ENCODE measurements at regions not wholly inside any gene's neighbourhood (a gene's known extent, or its start where the extent isn't known, plus 50 kb on each side); places are given as distances from the start of the nearest gene placed in this dataset.
A peak's percentile ranks its signal among the peaks of the same experiment; 100 is the strongest.

- H3K4me3 ChIP-seq (ENCODE audit: low read length): no peak overlapping the region
- WGBS: 90% methylated on average over 5 of the region's 6 CpGs
- no peak overlapping the region for H3K27ac ChIP-seq (ENCODE audit: low read depth, low read length)
- no peaks in the 10 kb centered on the region for H3K4me1 ChIP-seq (ENCODE audit: insufficient read depth, low read length)
- no peaks in the 10 kb centered on the region for H3K9me3 ChIP-seq (ENCODE audit: insufficient read depth, low read depth, low read length)
- no peaks in the 10 kb centered on the region for H3K36me3 ChIP-seq (ENCODE audit: insufficient read depth, low read length)
- H3K27me3 ChIP-seq (ENCODE audit: insufficient read depth, low read length): no peaks in the 10 kb centered on the region
- no peak overlapping the region for H3K9ac ChIP-seq (ENCODE audit: low read depth, low read length)
These were observed 164.0 kb upstream of the RAD23B start for GRCh38 chr9:107118863-107119624.

GRCh38 chr9:107119735-107120134 is 163.3 kb upstream of the RAD23B start:
- no peaks in the 10 kb centered on the region for H3K36me3 ChIP-seq (ENCODE audit: insufficient read depth, low read length)
- H3K4me1 ChIP-seq (ENCODE audit: insufficient read depth, low read length): no peaks in the 10 kb centered on the region
- H3K9me3 ChIP-seq (ENCODE audit: insufficient read depth, low read depth, low read length): no peaks in the 10 kb centered on the region
- no peaks in the 10 kb centered on the region for H3K27me3 ChIP-seq (ENCODE audit: insufficient read depth, low read length)
- WGBS: 91% methylated on average over 7 of the region's 7 CpGs
- no peak overlapping the region for H3K4me3 ChIP-seq (ENCODE audit: low read length)
- no peak overlapping the region for H3K27ac ChIP-seq (ENCODE audit: low read depth, low read length)
- no peak overlapping the region for H3K9ac ChIP-seq (ENCODE audit: low read depth, low read length)

- Histone ChIP-seq H3K36me3 (ENCODE audit: insufficient read depth, low read length) (no peaks in the 10 kb centered on the region), H3K4me1 (ENCODE audit: insufficient read depth, low read length) (no peaks in the 10 kb centered on the region), H3K27ac (ENCODE audit: low read depth, low read length) (no peak overlapping the region), H3K4me3 (ENCODE audit: low read length) (no peak overlapping the region), H3K9ac (ENCODE audit: low read depth, low read length) (no peak overlapping the region), H3K27me3 (ENCODE audit: insufficient read depth, low read length) (no peaks in the 10 kb centered on the region), H3K9me3 (ENCODE audit: insufficient read depth, low read depth, low read length) (no peaks in the 10 kb centered on the region)
These were observed 159.7 kb upstream of the RAD23B start for GRCh38 chr9:107123389-107123788.

- no peaks in the 10 kb centered on the region for H3K27me3 ChIP-seq (ENCODE audit: insufficient read depth, low read length)
- H3K9ac ChIP-seq (ENCODE audit: low read depth, low read length): no peak overlapping the region
- no peak overlapping the region for H3K4me3 ChIP-seq (ENCODE audit: low read length)
- no peaks in the 10 kb centered on the region for H3K9me3 ChIP-seq (ENCODE audit: insufficient read depth, low read depth, low read length)
- WGBS: 81% methylated on average over 5 of the region's 5 CpGs
- H3K36me3 ChIP-seq (ENCODE audit: insufficient read depth, low read length): no peaks in the 10 kb centered on the region
- H3K4me1 ChIP-seq (ENCODE audit: insufficient read depth, low read length): peaks cover 14% of the 10 kb centered on the region
- H3K27ac ChIP-seq (ENCODE audit: low read depth, low read length): no peak overlapping the region
These were observed 155.5 kb upstream of the RAD23B start for GRCh38 chr9:107127608-107128007.

GRCh38 chr9:107131108-107131799 is 151.8 kb upstream of the RAD23B start:
- Histone ChIP-seq H3K4me1 (ENCODE audit: insufficient read depth, low read length) (peaks cover 14% of the 10 kb centered on the region), H3K9me3 (ENCODE audit: insufficient read depth, low read depth, low read length) (no peaks in the 10 kb centered on the region), H3K27me3 (ENCODE audit: insufficient read depth, low read length) (no peaks in the 10 kb centered on the region), H3K36me3 (ENCODE audit: insufficient read depth, low read length) (no peaks in the 10 kb centered on the region), H3K9ac (ENCODE audit: low read depth, low read length) (0 out of 2 replicates have a peak overlapping the region, but pooled peaks have one; percentile 3), H3K27ac (ENCODE audit: low read depth, low read length) (peak overlapping the region; percentile 54), H3K4me3 (ENCODE audit: low read length) (no peak overlapping the region)
- 29% methylated on average over 5 of the region's 5 CpGs for WGBS

- Histone ChIP-seq H3K9me3 (ENCODE audit: insufficient read depth, low read depth, low read length) (no peaks in the 10 kb centered on the region), H3K4me1 (ENCODE audit: insufficient read depth, low read length) (peaks cover 3% of the 10 kb centered on the region; the same call in 1 of the 2 replicates), H3K27ac (ENCODE audit: low read depth, low read length) (no peak overlapping the region), H3K4me3 (ENCODE audit: low read length) (no peak overlapping the region), H3K27me3 (ENCODE audit: insufficient read depth, low read length) (no peaks in the 10 kb centered on the region), H3K36me3 (ENCODE audit: insufficient read depth, low read length) (no peaks in the 10 kb centered on the region), H3K9ac (ENCODE audit: low read depth, low read length) (no peak overlapping the region)
- 91% methylated on average over 2 of the region's 2 CpGs for WGBS
These were observed 146.8 kb upstream of the RAD23B start for GRCh38 chr9:107136296-107136695.

- H3K27me3 ChIP-seq (ENCODE audit: insufficient read depth, low read length): no peaks in the 10 kb centered on the region
- no peaks in the 10 kb centered on the region for H3K4me1 ChIP-seq (ENCODE audit: insufficient read depth, low read length)
- H3K9me3 ChIP-seq (ENCODE audit: insufficient read depth, low read depth, low read length): no peaks in the 10 kb centered on the region
- WGBS: 79% methylated on average over 8 of the region's 9 CpGs
- H3K36me3 ChIP-seq (ENCODE audit: insufficient read depth, low read length): no peaks in the 10 kb centered on the region
- no peak overlapping the region for H3K27ac ChIP-seq (ENCODE audit: low read depth, low read length)
- H3K9ac ChIP-seq (ENCODE audit: low read depth, low read length): no peak overlapping the region
- H3K4me3 ChIP-seq (ENCODE audit: low read length): no peak overlapping the region
These were observed 145.4 kb upstream of the RAD23B start for GRCh38 chr9:107137495-107138202.

GRCh38 chr9:107138261-107138992 is 144.7 kb upstream of the RAD23B start:
- no peaks in the 10 kb centered on the region for H3K4me1 ChIP-seq (ENCODE audit: insufficient read depth, low read length)
- no peaks in the 10 kb centered on the region for H3K36me3 ChIP-seq (ENCODE audit: insufficient read depth, low read length)
- no peak overlapping the region for H3K9ac ChIP-seq (ENCODE audit: low read depth, low read length)
- no peak overlapping the region for H3K4me3 ChIP-seq (ENCODE audit: low read length)
- no peaks in the 10 kb centered on the region for H3K9me3 ChIP-seq (ENCODE audit: insufficient read depth, low read depth, low read length)
- no peaks in the 10 kb centered on the region for H3K27me3 ChIP-seq (ENCODE audit: insufficient read depth, low read length)
- H3K27ac ChIP-seq (ENCODE audit: low read depth, low read length): no peak overlapping the region
- 90% methylated on average over 5 of the region's 5 CpGs for WGBS

- Histone ChIP-seq H3K27me3 (ENCODE audit: insufficient read depth, low read length) (no peaks in the 10 kb centered on the region), H3K4me3 (ENCODE audit: low read length) (no peak overlapping the region), H3K9ac (ENCODE audit: low read depth, low read length) (no peak overlapping the region), H3K9me3 (ENCODE audit: insufficient read depth, low read depth, low read length) (no peaks in the 10 kb centered on the region), H3K4me1 (ENCODE audit: insufficient read depth, low read length) (no peaks in the 10 kb centered on the region), H3K27ac (ENCODE audit: low read depth, low read length) (no peak overlapping the region), H3K36me3 (ENCODE audit: insufficient read depth, low read length) (no peaks in the 10 kb centered on the region)
- WGBS: 84% methylated on average over 5 of the region's 5 CpGs
These were observed 141.1 kb upstream of the RAD23B start for GRCh38 chr9:107141967-107142366.

- no peak overlapping the region for H3K4me3 ChIP-seq (ENCODE audit: low read length)
- H3K9me3 ChIP-seq (ENCODE audit: insufficient read depth, low read depth, low read length): no peaks in the 10 kb centered on the region
- no peak overlapping the region for H3K27ac ChIP-seq (ENCODE audit: low read depth, low read length)
- 84% methylated on average over 1 of the region's 1 CpG for WGBS
- H3K36me3 ChIP-seq (ENCODE audit: insufficient read depth, low read length): no peaks in the 10 kb centered on the region
- H3K9ac ChIP-seq (ENCODE audit: low read depth, low read length): no peak overlapping the region
- H3K4me1 ChIP-seq (ENCODE audit: insufficient read depth, low read length): no peaks in the 10 kb centered on the region
- H3K27me3 ChIP-seq (ENCODE audit: insufficient read depth, low read length): no peaks in the 10 kb centered on the region
These were observed 140.6 kb upstream of the RAD23B start for GRCh38 chr9:107142430-107142829.

Data from HUES64 (cell line).